Osteoblast (primary cell): ENCODE measurements at regions not wholly inside any gene's neighbourhood (a gene's known extent, or its start where the extent isn't known, plus 50 kb on each side); places are given as distances from the start of the nearest gene placed in this dataset.

ENCODE experiments used
- DNase-seq: peaks from one replicate; pipeline ENCODE4 v3.0.0; 2011; ENCODE audit warnings: low spot score, mixed read lengths; ENCODE audit not compliant: insufficient read length; ENCODE audit errors: missing footprints
- H2AFZ ChIP-seq: 2 replicates; pipeline ENCODE4 v1.6.0; 2011; ENCODE audit warnings: mild to moderate bottlenecking, low read length
- H3K27ac ChIP-seq: 2 replicates; pipeline ENCODE4 v1.5.1; 2011; ENCODE audit warnings: mild to moderate bottlenecking, low read depth, low read length, moderate library complexity
- H3K27me3 ChIP-seq: 2 replicates; pipeline ENCODE4 v1.6.0; 2012; ENCODE audit warnings: mild to moderate bottlenecking, control low read depth, inconsistent platforms, low read length, moderate library complexity; ENCODE audit not compliant: insufficient read depth
- H3K36me3 ChIP-seq: 2 replicates; pipeline ENCODE4 v1.5.1; 2011; ENCODE audit warnings: mild to moderate bottlenecking, low read length, control low read depth, moderate library complexity; ENCODE audit not compliant: insufficient read depth
- H3K4me1 ChIP-seq: 2 replicates; pipeline ENCODE4 v1.5.1; 2011; ENCODE audit warnings: mild to moderate bottlenecking, low read length, control low read depth, moderate library complexity; ENCODE audit not compliant: insufficient read depth
- H3K4me2 ChIP-seq: 2 replicates; pipeline ENCODE4 v1.6.0; 2011; ENCODE audit warnings: mild to moderate bottlenecking, low read length; ENCODE audit not compliant: insufficient read depth
- H3K4me3 ChIP-seq: fragments of 200-600 bp; sonication (generic); 3 replicates; pipeline ENCODE4 v1.5.1; 2012; ENCODE audit warnings: mild to moderate bottlenecking, low read length, inconsistent platforms; ENCODE audit not compliant: insufficient read depth
- H3K79me2 ChIP-seq: 2 replicates; pipeline ENCODE4 v1.6.0; 2012; ENCODE audit warnings: mild to moderate bottlenecking, low read length, control low read depth, inconsistent platforms; ENCODE audit not compliant: insufficient read depth
- H3K9me3 ChIP-seq: 2 replicates; pipeline ENCODE4 v1.5.1; 2011; ENCODE audit warnings: low read depth, low read length, control low read depth
- H4K20me1 ChIP-seq: 2 replicates; pipeline ENCODE4 v1.6.0; 2012; ENCODE audit warnings: mild to moderate bottlenecking, low read length, control low read depth; ENCODE audit not compliant: insufficient read depth
- TF ChIP-seq, protein P1 (sequence below): IDR thresholded peaks from 2 replicates; pipeline ENCODE4 v1.5.1; 2011; ENCODE audit warnings: mild to moderate bottlenecking, low read depth, low read length, moderate library complexity; ENCODE audit errors: extremely low read depth

DNA sequence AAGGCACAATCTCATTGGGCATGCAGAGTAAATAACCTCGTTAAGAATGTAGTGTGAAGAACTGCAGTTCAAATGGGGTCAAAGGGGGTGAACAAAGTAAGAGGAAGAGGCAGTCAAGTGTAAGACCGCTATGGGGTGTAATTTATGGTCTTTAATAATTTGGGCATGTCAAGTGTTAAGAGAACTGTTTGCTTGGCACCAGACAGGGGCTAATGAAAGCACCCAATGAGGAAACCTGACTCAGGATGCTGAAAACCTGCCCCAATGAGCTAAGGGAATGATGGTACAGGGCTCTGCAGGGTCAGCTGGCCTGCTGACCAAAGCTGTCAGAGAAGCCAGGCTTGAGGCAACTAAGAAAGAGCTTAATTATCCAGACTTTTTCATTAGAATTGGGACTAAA lies 368.1 kb downstream of the DTWD2 start:
- no peaks in the 10 kb centered on the region for H3K4me1 ChIP-seq
- no peaks in the 10 kb centered on the region for H3K36me3 ChIP-seq
- no peaks in the 10 kb centered on the region for H3K79me2 ChIP-seq
- H3K9me3 ChIP-seq, result no peaks in the 10 kb centered on the region
- no peak overlapping the region for H2AFZ ChIP-seq
- no peak for DNase-seq
- TF ChIP-seq, protein P1, sequence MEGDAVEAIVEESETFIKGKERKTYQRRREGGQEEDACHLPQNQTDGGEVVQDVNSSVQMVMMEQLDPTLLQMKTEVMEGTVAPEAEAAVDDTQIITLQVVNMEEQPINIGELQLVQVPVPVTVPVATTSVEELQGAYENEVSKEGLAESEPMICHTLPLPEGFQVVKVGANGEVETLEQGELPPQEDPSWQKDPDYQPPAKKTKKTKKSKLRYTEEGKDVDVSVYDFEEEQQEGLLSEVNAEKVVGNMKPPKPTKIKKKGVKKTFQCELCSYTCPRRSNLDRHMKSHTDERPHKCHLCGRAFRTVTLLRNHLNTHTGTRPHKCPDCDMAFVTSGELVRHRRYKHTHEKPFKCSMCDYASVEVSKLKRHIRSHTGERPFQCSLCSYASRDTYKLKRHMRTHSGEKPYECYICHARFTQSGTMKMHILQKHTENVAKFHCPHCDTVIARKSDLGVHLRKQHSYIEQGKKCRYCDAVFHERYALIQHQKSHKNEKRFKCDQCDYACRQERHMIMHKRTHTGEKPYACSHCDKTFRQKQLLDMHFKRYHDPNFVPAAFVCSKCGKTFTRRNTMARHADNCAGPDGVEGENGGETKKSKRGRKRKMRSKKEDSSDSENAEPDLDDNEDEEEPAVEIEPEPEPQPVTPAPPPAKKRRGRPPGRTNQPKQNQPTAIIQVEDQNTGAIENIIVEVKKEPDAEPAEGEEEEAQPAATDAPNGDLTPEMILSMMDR, result no peak
- no peaks in the 10 kb centered on the region for H4K20me1 ChIP-seq
- H3K4me3 ChIP-seq, result no peak overlapping the region
- no peak overlapping the region for H3K27ac ChIP-seq
- H3K4me2 ChIP-seq, result no peak overlapping the region
- H3K27me3 ChIP-seq, result no peaks in the 10 kb centered on the region

DNA sequence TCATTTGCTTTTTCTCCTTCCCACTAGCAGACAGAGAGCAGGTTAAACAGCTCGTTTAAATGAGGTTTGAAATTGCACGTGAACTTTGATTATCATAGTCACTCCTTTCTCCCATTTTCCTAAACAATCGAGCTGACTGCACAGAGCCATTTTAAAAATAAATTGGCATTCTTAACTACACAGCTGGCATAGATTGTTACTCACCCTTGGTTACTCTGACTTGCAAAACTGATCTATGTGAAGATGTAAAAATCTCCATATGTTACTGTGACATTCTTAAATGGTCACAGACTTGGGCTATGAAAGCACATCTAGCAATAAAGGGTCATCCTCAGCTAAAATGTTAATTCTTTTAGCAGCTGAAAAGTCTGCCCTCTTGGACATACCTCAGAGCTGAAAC lies 368.5 kb downstream of the DTWD2 start:
- Histone ChIP-seq H3K27me3 (no peaks in the 10 kb centered on the region), H4K20me1 (no peaks in the 10 kb centered on the region)
- DNase-seq, result no peak

DNA sequence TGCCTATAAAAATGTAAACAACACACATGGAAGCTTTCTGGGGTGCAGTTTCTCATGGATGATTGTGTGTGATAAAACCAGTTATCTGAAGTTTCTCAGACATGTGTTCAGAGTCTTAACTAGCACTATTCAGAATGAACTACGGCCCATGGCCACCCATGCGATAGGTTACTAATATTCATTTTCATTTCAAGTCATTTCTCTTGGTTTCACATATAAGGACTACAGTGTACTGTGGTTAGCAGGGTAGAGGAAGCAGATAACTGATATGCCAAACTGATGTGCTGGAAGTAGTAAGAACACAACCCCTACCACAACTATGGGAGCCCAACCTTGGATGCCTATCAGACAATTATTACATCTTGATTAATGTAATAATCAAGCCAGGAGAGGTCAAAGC lies 372.1 kb downstream of the DTWD2 start:
- Histone ChIP-seq H2AFZ (no peak overlapping the region), H3K4me3 (no peak overlapping the region)

More for the DNA sequence above, 368.5 kb downstream of the DTWD2 start:
- no peak overlapping the region for H3K27ac ChIP-seq
- H3K9me3 ChIP-seq, result no peaks in the 10 kb centered on the region
- no peaks in the 10 kb centered on the region for H3K79me2 ChIP-seq
- TF ChIP-seq, protein P1, result no peak
- H3K4me2 ChIP-seq, result no peak overlapping the region
- no peak overlapping the region for H3K4me3 ChIP-seq
- H3K4me1 ChIP-seq, result no peaks in the 10 kb centered on the region
- no peak overlapping the region for H2AFZ ChIP-seq
- H3K36me3 ChIP-seq, result no peaks in the 10 kb centered on the region

DNA sequence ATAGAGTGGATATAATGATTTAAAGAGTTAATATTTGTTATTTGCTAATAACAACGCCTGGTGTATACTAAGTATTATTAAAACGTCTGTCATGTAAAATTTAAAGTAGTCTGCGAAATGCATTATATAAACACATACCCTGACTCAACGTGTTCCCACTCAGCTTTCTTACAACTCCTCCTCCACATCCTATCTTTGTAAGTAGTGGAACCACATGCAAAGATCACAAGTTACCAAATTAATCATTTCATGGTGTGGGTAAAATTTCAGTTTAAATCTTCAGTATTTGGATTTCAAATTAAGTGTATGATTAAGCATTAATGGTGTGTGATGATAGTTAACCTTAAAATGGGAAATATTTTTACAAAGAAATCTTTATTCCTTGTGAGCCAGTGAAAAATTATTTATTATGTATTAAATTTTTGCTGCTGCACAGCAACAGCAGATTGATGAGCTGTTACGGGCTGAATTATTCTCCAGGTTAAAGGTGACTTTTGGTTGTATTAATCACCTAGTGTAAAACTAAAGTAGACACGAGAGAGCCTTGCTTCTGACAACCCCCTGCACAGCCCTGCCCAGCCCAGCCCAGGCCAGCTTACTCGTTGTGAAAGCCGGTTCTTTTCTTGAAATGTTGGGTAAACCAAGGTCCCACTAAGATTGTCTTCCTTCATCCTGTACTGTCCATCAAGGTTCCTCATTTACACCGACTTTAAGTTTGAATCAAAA lies 373.5 kb downstream of the DTWD2 start:
- no peak for DNase-seq
- no peak overlapping the region for H2AFZ ChIP-seq

More for the DNA sequence above, 372.1 kb downstream of the DTWD2 start:
- H3K27ac ChIP-seq, result no peak overlapping the region
- DNase-seq, result no peak
- TF ChIP-seq, protein P1, result no peak
- no peaks in the 10 kb centered on the region for H3K79me2 ChIP-seq
- no peaks in the 10 kb centered on the region for H4K20me1 ChIP-seq
- H3K4me1 ChIP-seq, result no peaks in the 10 kb centered on the region
- no peaks in the 10 kb centered on the region for H3K9me3 ChIP-seq
- H3K27me3 ChIP-seq, result no peaks in the 10 kb centered on the region
- H3K36me3 ChIP-seq, result no peaks in the 10 kb centered on the region
- H3K4me2 ChIP-seq, result no peak overlapping the region

More for the DNA sequence above, 373.5 kb downstream of the DTWD2 start:
- no peak overlapping the region for H3K4me2 ChIP-seq
- H3K4me3 ChIP-seq, result no peak overlapping the region
- no peaks in the 10 kb centered on the region for H3K36me3 ChIP-seq
- no peaks in the 10 kb centered on the region for H3K4me1 ChIP-seq
- no peak overlapping the region for H3K27ac ChIP-seq
- no peaks in the 10 kb centered on the region for H4K20me1 ChIP-seq
- H3K9me3 ChIP-seq, result no peaks in the 10 kb centered on the region
- H3K79me2 ChIP-seq, result no peaks in the 10 kb centered on the region
- TF ChIP-seq, protein P1, result no peak
- H3K27me3 ChIP-seq, result no peaks in the 10 kb centered on the region
